ENCODE measurements at regions not wholly inside any gene's neighbourhood (a gene's known extent, or its start where the extent isn't known, plus 50 kb on each side); places are given as distances from the start of the nearest gene placed in this dataset.

DNA sequence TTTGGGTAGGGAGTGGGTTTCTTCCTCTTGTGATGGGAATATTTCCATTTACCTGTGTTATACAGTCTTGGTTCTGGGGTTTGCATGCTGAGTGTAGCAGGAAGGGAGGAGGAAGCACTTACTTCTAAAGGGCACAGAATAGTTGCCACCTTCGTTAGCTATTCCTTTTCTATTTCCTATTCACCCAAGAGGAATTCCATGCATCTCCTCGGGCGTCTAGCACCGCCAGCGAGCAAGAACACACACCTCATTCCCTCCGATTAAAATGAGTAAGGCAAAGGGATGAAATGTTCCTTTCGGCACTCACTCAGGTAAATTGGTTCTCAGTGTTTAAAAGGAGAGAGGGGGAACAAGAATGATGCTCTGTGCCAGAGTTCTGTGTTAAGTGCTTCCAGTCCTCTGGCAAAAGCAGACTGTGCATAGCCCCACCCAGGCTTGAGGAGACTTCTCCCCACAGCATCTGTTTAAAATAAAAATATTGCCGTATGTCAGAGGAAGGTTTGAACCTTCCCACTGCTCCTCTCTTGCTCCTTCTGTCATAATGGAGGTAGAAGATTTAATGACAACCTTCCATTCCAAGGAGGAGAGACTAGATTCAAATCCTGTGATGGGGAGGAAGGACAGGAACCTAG lies 351.4 kb downstream of the PTTG2 start:
- DNase-seq (ENCODE audit: low read depth): no peak

DNA sequence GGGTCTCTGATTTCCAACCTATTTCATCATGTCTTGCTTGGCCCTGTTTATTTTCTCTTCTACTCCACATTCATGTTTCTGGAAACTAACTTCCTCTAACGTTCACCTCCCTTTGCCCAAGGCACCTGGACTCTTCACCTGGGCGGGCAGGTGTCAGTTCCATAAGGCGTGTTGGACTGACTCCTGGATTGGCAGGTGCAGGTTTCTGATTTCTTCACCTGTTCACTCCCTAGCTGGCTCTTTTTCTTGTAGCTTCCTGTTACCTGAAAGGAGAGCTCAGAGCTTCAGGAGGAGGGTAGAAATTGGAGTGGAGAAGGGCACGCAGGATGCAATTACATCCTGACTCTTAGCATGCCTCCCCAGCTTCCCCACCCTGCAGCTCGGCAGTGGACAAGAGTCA lies 350.8 kb upstream of the KLF3 start:
- no peak for DNase-seq (ENCODE audit: low read depth)

DNA sequence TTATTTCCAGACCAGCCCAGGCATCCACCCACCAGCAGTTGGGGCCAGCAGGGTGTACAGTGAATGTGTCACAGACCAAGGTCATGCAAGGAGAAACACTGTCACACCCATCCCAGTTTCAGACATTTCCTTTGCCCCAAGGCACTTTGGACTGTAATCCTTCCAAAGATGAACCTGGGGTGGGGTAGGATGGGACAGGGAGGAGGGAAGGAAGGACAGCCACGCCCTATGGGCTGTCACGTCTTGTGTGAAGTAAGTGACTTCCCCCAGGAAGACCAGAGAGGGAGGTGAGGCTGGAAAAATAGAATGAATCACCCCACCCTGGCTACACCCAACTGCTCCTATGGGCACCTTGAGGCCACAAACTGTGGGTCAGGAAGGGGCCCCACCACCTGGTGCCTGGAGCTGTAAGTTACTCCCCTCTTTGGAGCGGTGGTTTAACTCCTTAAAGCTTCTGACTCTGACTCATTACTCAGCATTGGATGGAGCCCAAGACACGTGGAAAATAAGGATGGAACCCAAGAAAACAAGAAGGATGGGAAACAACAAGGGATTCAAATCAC lies 349.9 kb upstream of the KLF3 start:
- DNase-seq (ENCODE audit: low read depth): no peak

DNA sequence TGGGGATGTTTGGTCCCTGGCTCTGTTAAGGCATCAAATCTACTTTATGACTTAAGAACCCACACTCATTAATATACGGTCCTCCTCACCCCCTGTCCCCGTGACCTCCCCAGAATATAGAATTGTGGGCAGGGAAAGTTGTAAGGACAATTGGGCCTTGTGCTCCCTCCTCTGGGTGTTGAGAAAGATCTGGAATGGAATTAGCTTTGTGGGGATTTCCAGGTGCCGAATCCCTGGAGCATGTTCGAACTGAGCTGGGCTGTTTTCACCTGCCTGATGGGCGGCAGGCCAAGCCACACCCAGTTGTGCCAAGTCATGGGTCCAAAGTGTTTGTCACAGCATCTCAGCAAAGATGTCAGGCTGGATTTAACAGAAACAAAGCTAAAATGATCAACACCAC lies 349.3 kb upstream of the KLF3 start:
- no peak for DNase-seq (ENCODE audit: low read depth)

DNA sequence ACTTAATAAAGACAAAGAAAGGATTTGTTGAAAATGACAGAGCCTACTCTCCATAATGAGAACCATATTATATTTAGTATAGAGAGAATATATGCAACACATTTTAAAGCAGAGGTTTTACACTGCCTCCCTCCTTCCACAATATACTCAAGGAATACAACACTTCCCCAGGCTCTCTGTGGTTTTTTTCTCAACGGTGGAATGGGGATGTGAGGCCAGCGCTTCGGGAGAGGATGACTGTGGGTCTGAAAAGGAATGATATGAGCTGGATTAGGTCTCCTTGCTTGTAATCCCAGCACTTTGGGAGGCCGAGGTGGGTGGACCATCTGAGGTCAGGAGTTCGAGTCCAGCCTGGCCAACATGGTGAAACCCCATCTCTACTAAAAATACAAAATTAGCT lies 348.7 kb upstream of the KLF3 start:
- DNase-seq (ENCODE audit: low read depth): no peak

DNA sequence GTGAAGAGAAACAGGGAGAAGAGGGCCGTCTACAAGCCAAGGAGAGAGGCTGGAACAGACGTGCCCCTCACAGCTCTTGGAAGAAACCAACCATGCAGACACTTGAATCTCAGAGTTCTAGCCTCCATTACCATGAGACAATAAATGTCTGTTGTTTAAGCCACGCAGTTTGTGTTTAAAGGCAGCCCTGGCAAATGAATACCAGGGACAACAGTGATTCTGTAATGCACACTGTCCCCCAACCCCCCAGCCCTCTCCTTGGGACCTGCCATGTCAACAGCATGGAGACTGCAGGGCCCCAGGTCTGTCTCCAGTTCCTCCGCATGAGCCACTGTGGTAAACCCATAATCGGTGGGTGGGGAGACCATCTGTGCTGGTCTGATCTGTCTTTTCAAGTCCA lies 348.0 kb upstream of the KLF3 start:
- DNase-seq (ENCODE audit: low read depth): no peak

DNA sequence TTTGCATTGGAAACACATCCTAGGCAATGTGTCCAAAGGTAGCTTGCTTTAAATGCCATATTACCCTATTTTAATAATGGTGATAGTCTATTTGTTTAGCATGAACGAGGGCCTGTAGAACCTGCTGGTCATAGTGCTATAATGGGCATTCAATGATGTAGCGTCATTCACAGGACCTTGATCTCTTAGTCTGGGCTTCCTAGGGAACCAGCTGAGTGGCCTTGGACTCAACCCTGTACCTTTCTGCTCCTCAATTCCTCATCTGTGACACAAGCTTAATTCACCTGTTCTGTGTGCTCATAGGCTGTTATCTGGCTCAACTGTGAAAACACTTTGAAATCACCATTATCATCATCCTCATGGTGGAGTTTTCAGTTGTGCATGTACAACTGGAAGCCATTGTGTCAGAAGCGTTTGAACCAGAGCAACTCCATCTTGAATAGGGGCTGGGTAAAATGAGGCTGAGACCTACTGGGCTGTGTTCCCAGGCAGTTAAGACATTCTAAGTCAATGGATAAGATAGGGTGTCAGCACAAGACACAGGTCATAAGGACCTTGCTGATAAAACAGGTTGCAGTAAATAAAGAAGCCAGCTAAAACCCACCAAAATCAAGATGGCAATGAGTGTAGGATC lies 346.8 kb upstream of the KLF3 start:
- DNase-seq (ENCODE audit: low read depth): no peak

DNA sequence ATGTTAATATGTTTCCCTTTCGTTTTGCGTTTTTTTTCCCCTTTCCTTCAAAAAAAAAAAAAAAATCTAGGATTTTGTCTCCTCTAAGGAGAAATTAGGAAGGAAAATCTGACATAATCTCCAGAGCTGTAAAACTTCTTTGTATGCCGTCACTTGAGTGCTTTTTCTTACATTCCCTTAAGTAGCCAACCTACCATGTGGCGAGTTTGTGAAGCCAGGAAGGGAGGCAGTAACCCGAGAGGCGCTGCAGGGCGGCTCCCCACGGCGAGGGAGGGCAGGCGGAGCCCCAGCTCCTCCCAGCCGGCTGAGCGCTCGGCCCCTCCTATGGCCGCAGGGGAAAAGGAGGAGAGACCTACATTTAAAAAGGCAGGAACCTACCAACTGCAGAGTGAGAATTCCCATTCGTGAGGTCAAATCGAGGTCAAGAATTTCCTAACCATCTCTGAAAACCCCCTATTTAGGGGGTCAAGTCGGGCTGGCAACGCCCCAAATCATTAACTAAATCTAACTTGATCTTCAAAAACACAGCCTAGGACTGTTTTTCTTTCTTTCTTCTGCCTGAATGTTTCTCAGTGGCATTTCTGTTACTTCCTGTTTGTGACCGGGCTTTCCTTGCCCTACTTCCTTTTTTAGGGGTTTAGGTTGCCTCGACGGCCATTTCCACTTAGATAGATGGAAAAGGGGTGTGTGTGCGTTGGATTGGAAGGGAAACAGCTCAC lies 345.1 kb upstream of the KLF3 start:
- DNase-seq (ENCODE audit: low read depth): peak; percentile 97

DNA sequence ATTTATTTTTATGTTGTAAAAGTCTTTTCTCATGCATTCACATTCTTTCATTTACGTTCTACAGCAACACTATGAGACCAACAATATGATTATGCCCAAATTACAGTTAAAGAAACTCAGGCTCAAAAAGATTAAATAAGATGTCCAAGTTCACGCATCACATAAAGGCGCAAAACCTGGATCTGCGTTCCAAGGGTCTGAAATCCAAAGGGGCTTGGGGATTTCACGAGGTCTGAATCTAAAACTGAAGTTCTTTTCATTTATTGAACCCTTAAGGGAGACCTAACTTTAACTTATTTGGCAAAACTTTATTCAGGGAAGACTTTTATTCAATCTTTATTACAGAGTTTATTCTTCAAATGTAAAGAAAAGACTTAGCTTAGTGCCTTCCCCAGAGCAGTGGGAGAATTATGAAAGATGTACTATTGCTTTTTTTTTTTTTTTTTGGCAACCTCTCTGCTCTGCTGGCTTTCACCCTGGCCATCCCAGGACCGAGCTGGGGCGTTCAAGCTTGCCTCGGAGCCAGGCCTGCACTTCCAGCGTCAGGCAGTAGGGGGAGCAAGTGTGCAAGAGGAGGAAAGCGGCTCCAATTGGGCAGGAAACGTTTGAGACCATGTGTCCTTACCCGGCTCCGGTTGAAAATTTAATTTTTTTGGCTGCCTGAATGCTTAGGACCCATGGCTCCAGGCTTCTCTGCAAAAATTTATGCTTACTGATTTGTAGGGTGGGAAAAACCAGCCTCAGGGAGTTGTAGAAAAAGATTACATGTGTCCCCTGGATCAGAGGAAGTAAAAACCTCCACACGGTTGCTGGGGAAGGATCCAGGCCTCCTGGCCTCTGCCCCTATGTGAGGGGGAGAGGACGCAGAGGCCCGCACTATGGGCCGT lies 344.3 kb upstream of the KLF3 start:
- peak; percentile 91 for DNase-seq (ENCODE audit: low read depth)

DNA sequence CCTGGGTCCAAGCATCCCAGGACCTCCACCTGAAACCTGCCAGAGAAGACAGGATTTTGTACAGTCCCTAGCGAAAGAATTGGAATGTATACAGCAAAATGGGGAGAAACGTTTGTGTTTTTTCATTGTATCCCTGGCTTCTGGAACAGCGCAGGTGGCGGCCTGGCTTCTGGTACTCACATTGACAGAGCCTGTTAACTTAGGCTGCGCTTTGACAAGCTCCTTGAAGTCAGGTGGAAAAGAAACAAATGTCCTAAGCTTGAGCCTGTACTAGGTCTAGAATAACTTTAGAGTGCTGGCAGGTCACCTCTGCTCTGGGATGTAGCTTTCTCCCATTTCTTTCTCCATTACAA lies 343.7 kb upstream of the KLF3 start:
- no peak for DNase-seq (ENCODE audit: low read depth)

DNA sequence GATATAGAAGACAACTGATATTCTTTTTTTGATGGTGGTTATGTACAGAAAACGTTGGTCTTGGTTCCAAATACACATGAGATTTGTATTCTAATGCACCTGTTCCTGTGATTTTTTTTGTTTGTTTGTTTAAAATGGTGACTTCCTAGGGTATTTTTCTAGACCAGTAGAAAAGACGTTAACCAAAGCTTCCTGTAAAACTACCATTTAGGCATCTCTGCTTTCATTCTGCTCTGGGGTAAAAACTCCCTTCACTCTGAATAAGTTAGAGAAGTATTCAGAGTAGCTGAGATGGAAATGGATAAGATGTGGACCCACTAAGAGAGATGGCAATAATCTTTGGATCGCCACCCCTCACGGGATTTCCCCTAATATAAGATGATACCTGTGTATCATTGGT lies 343.2 kb upstream of the KLF3 start:
- DNase-seq (ENCODE audit: low read depth): no peak

DNA sequence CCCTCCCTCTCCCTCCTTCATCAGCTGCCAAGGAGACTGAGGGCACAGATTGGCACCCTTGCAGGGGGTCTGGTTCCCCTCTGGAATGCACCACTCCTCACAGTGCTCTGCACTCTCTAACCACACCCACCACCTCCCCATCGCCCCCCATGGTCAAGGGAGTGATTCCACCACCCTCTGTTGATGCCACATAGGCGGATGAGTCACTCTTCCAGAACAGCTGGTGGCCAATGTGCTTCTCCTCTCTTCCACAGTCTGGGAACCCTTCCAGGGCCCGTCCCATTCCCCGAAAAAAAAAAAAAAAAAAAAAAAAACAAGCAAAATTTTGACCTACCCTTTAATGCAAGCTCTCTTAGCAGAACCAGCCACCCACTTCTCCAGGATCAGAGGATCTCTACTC lies 341.3 kb upstream of the KLF3 start:
- DNase-seq (ENCODE audit: low read depth): peak; percentile 79

DNA sequence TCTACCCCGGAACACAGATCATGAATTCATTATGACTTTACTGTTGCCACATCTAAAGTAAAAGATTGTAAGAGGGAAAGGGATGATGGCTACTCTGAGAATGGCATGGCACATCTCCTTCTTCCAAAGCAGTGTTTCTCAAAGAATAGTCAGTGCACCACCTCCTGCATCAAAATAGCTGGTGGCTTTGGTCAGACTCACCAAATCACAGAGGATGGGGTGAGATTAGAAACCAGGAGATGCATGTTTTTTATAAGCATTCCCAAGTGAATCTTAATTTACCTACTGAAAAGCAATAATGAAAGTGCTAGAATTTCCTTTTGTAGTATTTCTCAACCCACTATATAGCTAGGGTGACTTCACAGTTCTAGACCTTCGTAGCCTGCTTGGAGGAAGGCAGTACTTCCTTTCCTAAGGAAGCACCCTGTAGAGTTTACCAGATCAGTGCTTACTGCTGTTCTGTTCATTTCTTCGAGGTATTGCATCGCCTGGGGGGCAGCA lies 340.8 kb upstream of the KLF3 start:
- DNase-seq (ENCODE audit: low read depth): no peak

DNA sequence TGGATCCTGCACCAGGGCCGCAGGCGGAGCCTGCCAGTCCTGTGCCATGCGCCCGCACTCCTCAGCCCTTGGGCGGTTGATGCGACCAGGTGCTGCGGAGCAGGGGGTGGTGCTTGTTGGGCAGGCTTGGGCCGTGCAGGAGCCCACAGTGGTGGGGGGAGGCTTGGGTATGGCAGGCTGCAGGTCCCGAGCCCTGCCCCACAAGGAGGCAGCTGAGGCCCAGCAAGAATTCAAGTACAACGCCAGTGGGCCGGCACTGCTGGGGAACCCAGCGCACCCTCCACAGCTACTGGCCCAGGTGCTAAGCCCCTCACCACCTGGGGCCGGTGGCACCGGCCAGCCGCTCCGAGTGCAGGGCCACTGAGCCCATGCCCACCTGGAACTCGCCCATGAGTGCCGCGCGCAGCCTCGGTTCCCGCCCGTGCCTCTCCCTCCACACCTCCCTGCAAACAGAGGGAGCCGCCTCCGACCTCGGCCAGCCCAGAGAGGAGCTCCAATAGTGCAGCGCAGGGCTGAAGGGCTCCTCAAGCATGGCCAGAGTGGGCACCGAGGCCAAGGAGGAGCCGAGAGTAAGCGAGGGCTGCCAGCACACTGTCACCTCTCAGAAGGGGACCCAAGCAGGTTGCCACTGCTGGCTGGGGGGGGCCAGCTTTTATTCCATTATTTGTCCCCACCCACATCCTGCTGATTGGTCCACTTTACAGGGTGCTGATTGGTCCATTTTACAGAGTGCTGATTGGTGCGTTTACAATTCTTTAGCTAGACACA lies 339.0 kb upstream of the KLF3 start:
- DNase-seq (ENCODE audit: low read depth): no peak

DNA sequence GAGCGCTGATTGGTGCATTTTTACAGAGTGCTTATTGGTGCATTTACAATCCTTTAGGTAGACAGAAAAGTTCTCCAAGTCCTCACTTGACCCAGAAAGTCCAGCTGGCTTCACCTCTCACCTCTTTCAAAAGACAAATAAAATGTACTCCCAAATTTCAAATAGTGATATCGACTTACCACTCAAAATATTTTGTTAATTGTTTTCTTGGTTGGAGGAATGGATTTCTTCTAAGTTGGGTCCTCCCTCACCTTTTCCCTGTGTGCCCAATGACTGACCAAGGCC lies 338.4 kb upstream of the KLF3 start:
- no peak for DNase-seq (ENCODE audit: low read depth)

DNA sequence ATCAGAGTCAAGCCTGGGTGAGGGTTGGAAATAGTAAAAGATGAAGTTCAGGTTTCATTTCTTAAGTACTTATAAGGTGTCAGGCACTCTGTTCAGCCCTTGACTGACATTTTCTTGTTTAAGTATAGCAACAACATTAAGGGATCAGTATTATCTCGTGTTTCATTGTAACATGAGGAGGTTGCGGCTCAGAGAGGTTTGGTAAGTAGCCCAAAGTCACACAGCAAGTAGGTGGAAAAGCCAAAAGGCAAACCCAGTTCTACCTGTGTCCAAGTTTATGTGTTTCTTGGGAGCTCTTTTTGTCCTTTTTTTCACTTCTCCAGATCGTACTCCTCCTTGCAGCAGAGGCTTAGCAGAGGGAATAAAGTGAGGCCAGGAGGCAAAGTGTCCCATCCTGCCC lies 337.5 kb upstream of the KLF3 start:
- DNase-seq (ENCODE audit: low read depth): no peak

DNA sequence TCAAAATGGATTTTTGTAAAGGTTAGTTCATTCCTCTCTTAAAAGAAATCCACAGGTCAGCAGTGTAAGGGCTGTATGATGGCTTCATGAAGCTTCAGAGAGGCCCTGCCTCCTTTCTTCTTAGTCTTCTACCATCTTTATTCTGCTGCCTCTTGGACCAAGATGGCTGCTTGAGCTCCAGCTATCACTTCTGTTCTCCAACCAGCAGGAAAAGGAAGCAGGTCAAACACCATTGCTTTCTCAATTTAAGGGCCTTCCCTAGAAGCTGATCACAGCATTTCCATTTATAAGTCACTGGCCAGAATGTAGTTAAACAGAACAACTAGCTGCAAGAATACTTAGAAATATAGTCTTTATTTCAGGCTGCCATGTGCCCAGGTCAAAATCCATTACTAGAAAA lies 336.8 kb upstream of the KLF3 start:
- DNase-seq (ENCODE audit: low read depth): no peak

DNA sequence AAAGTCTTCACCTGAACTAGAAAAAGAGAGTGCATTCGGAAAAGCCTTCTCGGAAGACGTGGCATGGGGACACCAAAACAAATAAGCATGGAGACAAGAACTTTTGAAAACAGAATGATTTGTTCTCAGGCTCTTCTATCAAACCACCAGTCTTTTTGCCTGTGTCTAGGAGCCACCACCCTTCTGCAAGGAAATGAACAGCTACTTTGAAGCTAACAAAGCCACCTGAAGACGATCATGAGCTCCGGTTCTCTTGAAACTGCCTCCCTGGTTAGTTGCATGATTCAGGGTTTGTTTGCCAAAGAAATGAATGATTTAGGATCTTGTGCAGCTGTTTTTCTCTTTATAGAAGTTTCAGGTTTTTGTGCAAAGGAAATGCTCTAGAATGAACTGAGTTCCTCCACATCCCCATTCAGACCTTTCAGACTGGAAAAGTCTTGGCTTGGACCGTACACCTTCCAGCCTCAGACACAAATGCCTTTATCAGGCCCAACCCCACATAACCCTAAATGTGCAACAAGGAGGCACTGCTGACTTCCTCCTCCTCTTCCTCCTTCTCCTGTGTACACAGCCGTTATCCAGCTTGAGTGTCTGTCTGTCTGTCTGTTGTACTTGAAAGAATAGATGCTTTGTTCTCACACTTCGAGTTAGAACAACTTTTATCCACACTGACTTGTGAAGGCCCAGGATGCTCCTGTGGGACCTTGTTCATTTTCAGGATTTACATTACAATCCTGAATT lies 334.8 kb upstream of the KLF3 start:
- no peak for DNase-seq (ENCODE audit: low read depth)

DNA sequence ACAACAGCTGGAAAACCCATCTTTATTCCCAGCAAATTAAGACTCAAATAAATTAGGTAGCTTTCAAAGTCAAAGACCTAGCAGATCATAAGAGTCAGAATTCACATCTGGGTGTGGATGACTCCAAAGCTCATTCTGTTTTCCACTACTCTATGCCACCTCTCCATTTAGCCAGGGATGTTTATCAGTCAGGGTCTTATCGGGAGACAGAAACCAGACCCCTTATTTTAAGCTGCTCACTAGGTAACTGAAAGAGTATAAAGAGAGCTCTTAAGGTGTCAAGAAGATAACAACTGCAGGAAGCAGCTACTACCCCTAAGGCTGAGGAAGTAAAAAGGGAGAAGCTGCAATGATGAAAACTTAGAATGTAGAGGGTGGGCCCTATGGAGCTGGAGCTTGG lies 333.7 kb upstream of the KLF3 start:
- no peak for DNase-seq (ENCODE audit: low read depth)

DNA sequence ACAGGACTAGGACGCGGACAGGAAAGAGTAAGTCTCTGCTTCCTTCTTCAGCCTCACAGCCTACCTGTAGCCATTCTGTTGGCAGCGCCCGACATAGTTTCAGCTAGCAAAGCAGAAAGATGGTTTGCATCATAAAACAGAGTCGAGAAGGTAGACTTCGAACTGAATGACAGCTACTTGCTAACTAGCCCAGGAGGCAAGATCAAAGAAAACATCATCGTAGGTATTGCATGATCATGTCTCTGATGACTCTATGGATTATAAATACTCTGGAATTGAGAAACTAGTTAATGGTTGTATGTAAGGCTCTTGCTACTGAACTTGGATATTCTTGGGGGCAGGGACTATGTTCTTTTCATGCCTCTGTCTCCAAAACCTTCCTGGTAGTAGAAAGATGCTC lies 333.1 kb upstream of the KLF3 start:
- no peak for DNase-seq (ENCODE audit: low read depth)

DNA sequence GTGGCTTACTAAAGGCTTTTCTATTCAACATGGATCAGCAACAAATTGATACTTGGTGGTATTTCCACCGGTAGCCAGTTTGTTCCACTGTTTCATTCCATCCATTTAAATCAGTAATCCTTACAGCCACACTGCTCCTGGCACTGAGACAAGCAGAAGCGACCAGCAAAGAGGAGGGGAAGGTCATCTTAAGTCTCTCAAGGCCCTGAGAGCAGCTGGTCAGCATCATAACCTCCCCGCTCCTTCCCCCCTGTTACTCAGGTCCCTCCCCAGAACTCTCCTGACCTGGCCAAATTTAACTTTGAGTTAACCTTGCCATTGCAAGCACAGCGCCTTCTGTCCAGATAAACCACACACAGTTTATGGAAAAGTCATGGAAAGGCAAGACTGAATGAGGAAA lies 331.3 kb upstream of the KLF3 start:
- DNase-seq (ENCODE audit: low read depth): no peak

Data from fibroblast of the conjunctiva (primary cell).